ENCODE measurements at regions not wholly inside any gene's neighbourhood (a gene's known extent, or its start where the extent isn't known, plus 50 kb on each side); places are given as distances from the start of the nearest gene placed in this dataset.
"Not testable (repeated sequence)": the region's sequence is repeated elsewhere in the genome, so short reads cannot be mapped to it uniquely, and the experiment has no call there.

GRCh38 chr9:135277219-135278201 lies 190.0 kb downstream of the OLFM1 start:
- no peak for DNase-seq (ENCODE audit: low read depth)

DNA sequence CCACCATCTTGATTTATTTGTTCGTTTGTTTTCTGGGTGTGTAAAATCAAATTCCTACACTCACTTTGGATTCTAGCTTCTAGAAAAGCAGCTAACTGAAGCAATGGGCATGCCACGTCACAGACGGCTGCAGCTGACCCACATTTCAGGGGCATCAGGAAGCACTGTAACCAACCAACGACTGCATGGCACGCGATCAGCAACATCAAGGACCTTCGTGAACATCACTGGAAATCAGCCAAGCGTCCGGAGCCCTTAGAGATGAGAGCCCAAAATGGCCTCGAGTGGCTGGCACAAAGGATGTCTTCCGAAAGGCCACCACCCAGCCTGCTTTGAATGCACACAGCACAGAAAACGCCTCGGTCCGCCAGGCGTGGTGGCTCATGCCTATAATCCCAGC lies 191.1 kb downstream of the OLFM1 start:
- no peak for DNase-seq (ENCODE audit: low read depth)

DNA sequence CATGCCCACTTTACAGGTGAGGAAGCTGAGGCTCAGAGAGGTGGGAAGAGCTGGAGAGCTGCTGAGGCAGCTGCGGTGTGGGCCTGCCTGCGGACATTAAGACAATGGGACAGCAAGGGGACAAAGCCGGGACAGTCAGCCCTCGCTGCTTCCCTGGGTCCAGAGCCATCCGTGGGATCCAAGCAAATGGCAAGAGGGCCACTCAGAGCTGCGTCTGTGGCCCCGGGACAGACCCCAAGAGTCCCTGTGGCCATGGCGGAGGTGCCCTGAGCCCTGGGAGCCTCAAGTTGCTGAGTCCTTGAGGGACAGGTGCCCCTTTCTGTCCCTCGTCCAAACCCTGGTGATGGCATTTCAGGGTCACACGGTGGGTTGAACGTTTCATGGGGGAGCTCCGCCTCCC lies 191.9 kb downstream of the OLFM1 start:
- no peak for DNase-seq (ENCODE audit: low read depth)

- DNase-seq (ENCODE audit: low read depth): no peak
Measured at GRCh38 chr9:135279834-135280393, 192.4 kb downstream of the OLFM1 start.

DNA sequence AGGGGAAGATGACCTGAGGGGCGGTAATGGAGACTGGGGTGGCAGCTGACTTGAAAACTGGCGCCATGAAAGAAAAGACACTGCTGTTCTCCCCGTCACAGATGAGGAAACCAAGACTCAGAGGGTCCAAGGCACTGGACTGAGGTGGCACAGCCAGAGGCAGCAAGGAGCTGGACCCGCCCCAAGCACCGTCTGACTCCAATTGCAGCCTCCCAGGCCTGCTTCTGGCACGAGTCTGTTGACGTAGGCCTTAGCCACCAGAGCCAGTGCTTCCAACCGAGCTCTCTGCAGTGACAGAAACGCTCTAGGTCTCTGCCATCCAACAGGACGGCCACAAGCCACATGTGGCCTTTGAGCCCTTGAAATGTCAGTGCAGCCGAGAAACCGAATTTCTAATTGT lies 193.2 kb downstream of the OLFM1 start:
- no peak for DNase-seq (ENCODE audit: low read depth)

DNA sequence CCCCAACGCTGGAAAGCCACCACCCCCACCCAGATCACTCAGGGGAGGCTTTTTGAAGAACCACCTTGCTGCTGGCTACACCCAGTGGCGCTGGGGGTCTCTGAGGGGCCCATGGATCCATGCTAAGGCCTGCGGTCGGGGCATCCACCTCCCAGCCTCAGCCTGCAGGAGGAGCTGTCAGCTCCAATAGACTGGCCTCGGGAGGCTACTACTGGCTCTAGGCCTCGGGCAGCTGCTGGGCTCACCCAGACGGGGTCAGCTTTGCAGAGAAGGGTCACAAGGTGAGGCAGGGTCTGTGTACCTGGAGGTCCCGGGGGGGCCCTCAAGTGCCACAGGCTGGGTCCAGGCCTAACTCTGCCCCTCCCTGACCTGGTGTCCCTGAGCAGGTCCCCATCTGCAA lies 193.7 kb downstream of the OLFM1 start:
- no peak for DNase-seq (ENCODE audit: low read depth)

- no peak for DNase-seq (ENCODE audit: low read depth)
Measured at GRCh38 chr9:135281791-135282737, 194.6 kb downstream of the OLFM1 start.

DNA sequence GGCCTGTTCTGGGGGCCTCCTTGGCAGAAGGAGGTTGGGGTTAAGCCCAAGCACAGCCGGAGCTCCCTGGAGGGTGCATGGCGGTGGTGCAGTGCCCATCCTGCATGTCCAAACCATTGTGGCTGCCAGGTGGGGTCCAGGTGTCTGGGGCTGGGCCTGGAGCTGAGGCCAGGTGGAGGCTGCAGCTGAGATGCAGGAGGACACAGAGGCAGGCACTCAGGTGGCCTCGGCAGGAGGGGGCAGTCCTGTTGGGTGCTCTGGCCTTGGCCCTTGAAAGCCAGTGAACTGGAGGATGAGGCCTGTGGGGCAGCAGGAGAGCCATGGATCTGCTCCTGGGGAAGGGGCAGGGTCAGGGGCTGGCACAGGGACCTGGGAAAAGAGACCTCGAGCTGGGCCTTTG lies 195.3 kb downstream of the OLFM1 start:
- no peak for DNase-seq (ENCODE audit: low read depth)

GRCh38 chr9:135283671-135284070 lies 195.9 kb upstream of the PPP1R26 start:
- DNase-seq (ENCODE audit: low read depth): no peak

DNA sequence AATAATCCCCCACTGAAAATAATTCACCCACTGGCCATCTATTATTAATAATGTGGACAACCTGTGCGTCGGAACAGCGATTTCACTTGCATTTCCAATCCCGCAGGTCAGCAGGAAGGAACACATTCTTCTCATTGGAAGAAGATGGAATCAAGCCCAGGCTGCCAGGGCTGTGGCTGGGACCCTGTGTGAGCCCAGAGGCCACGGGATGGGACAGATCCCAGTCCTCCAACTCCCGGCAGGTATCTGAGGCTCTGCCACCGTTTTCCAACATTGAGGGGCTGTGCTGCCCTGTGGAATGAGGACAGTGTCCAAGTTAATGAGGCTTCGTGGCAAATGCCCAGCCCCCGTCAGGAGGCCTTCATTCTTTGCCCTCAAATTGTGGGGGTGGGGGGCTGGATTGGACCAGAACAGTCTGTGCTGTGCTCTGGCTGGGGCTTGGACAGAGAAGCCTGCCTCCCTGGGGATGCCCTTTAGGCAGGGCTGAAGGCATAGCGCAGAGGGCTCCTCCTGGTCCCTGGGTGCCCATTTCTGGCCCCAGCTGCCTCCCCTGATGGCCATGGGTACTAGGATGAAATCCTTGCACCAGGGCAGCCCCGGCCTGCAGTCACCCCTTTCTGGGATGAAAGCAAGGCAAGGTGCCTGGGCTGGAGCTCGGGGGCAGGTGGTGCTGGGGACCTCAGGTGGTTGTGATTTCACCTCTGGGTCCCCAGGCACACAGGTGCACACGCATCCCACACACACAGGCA lies 195.0 kb upstream of the PPP1R26 start:
- no peak for DNase-seq (ENCODE audit: low read depth)

GRCh38 chr9:135286187-135286925 lies 193.2 kb upstream of the PPP1R26 start:
- not testable (repeated sequence) for DNase-seq (ENCODE audit: low read depth)

DNA sequence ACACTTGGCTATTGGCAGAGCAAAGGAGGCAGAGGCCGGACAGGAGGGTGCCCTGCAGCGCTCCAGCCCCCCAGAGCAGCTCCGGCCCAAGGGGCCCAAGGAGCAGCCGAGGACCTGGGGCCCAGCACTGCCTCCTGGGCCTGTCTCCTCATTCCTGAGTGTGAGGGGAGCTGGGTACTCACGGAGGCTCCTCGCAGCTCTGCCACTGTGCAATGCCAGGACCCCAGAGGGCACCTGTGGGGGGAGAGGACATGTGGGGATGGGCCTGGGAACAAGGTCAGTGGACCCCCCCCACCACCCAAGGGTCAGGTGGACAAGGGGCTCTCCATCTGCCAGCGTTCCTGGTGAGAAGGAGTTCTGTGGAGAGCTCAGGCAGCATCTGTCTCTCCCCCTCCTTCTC lies 192.6 kb upstream of the PPP1R26 start:
- no peak for DNase-seq (ENCODE audit: low read depth)

DNA sequence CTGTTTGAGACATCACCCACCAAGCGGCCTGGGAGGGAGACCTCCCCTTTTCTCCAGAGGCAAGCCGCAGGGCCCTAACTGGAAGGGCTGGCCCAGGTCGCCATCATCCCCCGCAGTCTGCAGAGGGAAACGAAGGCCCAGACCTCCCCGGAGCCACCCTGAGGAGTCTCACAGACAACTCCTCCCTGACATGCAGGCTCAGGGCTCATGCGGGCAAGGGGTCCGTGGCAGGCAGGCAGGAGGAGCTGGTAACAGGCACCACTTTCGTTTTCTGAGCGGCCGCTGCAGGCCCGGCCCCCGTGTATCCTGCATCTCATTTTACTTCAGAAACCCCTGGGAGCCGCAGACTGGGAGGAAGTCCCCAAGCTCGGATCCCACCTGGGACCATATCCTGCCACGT lies 192.0 kb upstream of the PPP1R26 start:
- DNase-seq (ENCODE audit: low read depth): no peak

DNA sequence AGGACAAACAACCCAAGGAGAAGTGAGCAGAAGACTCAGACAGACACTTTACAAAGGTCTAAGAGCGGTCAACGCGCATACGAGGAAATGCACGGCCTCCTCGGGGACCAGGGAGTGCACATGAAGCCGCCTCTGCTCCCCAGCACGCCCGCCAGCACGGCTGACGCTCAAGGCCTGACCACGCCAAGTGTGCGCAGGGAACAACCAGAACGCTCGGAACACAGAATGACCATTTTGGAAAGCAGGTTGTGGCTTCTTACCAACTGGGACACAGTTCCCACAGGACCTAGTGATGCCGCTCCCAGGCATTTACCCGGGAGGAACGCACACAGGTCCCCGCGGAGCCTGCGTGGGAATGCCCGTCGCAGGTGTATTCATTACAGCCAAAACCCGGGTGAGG lies 191.5 kb upstream of the PPP1R26 start:
- no peak for DNase-seq (ENCODE audit: low read depth)

DNA sequence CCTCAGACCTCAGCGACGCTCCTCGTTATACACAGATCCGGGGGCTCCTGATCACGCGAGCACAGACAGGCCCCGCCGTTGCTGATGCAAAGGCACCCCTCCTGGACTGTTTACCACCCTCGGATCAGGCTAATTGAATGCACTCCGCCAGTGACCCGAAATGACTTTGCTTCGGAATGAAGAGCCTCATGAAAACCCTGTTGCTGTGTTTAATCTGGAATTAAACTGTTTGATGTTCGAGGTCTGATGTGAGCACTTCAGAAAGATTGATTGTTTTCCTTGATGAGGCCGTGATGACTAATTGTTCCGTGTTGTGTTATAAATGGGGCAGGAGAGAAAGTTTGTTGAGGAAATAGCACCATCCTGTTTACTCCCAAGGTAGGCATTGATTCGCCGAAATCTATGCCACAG lies 190.5 kb upstream of the PPP1R26 start:
- DNase-seq (ENCODE audit: low read depth): no peak

DNA sequence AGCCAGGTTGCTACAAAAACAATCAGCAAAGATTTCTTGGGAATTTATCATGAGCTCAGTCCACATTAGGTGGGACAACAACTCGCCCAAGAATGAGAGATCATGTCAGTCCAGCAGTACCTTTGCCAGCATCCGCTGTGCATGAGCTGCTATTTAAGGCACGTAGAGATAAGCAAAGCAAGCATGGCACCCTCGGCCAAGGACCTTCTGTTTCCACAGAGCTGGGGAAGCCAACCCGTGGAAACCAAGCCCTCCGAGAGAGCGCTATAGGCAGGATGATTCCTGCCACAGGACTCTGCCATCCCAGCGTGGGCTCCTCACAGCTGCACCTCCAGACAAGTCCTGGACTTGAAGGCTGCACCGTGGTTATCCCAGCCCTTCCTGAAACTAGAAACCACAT lies 189.5 kb upstream of the PPP1R26 start:
- DNase-seq (ENCODE audit: low read depth): no peak

DNA sequence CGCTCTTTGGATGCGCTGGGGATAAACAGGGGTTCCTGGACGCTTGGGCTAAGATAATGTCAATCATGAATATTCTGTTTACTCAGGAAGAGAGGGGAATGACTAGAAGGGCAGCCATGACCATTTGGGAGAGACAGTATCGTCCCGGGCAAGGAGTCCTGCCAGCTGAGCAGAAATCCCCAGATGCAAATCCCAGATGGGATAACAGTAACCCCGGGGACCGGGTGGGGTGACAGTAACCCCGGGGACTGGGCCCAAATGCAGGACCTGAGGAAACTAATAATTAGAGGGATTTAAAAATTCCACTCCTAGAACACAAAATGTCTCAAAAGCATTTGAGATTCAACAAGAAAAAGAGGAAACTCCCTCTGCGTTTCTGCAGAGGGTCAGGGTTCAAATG lies 189.0 kb upstream of the PPP1R26 start:
- no peak for DNase-seq (ENCODE audit: low read depth)

- DNase-seq (ENCODE audit: low read depth): no peak
Measured at GRCh38 chr9:135291165-135291564, 188.4 kb upstream of the PPP1R26 start.

GRCh38 chr9:135294836-135295235 lies 184.7 kb upstream of the PPP1R26 start:
- DNase-seq (ENCODE audit: low read depth): no peak

DNA sequence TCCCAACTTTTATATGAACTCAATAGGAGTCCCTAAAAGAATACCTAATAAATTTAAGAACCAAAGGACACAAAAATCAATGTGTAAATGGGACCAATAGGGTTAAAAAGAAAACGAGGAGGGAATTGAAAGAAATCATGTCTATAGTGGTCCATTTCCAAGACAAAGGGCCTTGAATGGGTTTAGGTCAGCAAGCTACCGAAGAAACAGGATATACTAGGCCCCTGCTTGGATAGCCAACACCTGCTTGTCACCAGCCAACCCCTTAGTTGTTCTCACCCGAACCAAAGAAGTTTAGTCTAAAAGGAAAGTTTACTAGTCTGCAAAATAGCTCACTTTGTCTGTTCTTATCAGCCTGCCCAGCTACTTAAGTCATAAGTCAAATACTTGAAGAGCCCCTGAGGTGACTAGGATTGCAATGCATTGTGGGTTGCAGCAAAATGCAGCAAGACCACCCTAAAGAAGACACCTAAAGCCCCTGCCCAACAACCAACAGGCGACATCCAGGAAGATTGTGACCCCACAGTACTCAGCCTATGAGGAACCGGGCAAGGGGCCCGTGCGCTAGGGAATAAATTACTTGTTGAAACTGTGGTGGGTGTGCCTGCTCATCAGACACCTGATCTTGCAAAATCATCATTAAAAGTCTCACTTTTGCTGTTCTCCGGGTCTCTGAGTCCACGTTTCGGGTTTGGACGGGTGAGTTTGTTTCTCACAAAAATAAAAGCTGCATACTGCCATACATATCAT lies 183.9 kb upstream of the PPP1R26 start:
- no peak for DNase-seq (ENCODE audit: low read depth)

Measured in GM04504 (cell line).